Vagina (tissue), 2 donors: ENCODE measurements at regions not wholly inside any gene's neighbourhood (a gene's known extent, or its start where the extent isn't known, plus 50 kb on each side); places are given as distances from the start of the nearest gene placed in this dataset.

Experiments
- DNase-seq, 2 donors: peaks; one replicate each; pipeline ENCODE4 v3.0.0-alpha.2; 2017; ENCODE audit errors: extremely low spot score in 2 of 2
- H3K27ac ChIP-seq: fragments of 200-600 bp; sonication (generic); one replicate; pipeline ENCODE4 v1.5.1; 2019
- H3K27me3 ChIP-seq: fragments of 200-600 bp; sonication (generic); one replicate; pipeline ENCODE4 v1.5.1; 2019
- H3K36me3 ChIP-seq, 2 donors: fragments of 200-600 bp; sonication (generic); one replicate each; pipeline ENCODE4 v1.5.1; 2017 to 2019
- H3K4me1 ChIP-seq: fragments of 200-600 bp; sonication (generic); one replicate; pipeline ENCODE4 v1.5.1; 2019
- H3K4me3 ChIP-seq, 2 donors: fragments of 200-600 bp; sonication (generic); 1 replicate in 1 of 2; 2 replicates in 1 of 2; pipeline ENCODE4 v1.5.1; 2016 to 2019
- H3K9me3 ChIP-seq: fragments of 200-600 bp; sonication (generic); one replicate; pipeline ENCODE4 v1.5.1; 2019
- CTCF ChIP-seq, 3 experiments: fragments of 450-650 bp in 2 of 3; fragments of 200-600 bp in 1 of 3; sonication (generic) in 1 of 3; IDR thresholded peaks; one replicate each; pipeline ENCODE4 v1.5.1; 2017 to 2019; ENCODE audit warnings: antibody characterized with exemption in 3 of 3, mild to moderate bottlenecking in 2 of 3, moderate library complexity in 2 of 3
- POLR2A ChIP-seq, 2 donors: fragments of 450-650 bp; IDR thresholded peaks; one replicate each; pipeline ENCODE4 v1.6.1; 2017; ENCODE audit warnings: antibody characterized with exemption in 2 of 2, mild to moderate bottlenecking in 2 of 2, moderate library complexity in 2 of 2
- POLR2AphosphoS5 ChIP-seq, 2 donors: sonication (generic); formaldehyde crosslinking; IDR thresholded peaks; one replicate each; pipeline ENCODE4 v1.9.0; 2017; ENCODE audit warnings: antibody characterized with exemption in 2 of 2, mild to moderate bottlenecking in 2 of 2, low read depth in 1 of 2; ENCODE audit not compliant: insufficient read depth in 1 of 2
- intact Hi-C: fragments of 100-400 bp; cut with DNase I; formaldehyde crosslinking; loops from one replicate; pipeline ENCODE4 v1.15.1; 2023

GRCh38 chr1:34631126-34631525 is 123.7 kb upstream of the GJB5 start:
- H3K27ac ChIP-seq: no peak overlapping the region
- no peak overlapping the region for H3K4me3 ChIP-seq
- H3K4me1 ChIP-seq: no peaks in the 10 kb centered on the region
- no peaks in the 10 kb centered on the region for H3K36me3 ChIP-seq
- TF ChIP-seq CTCF (IDR thresholded peaks at IDR 0.05) (no peak), POLR2AphosphoS5 (IDR thresholded peaks at IDR 0.05; ENCODE audit: insufficient read depth in 1 of 2, low read depth in 1 of 2) (no peak), POLR2A (IDR thresholded peaks at IDR 0.05) (no peak)
- no peaks in the 10 kb centered on the region for H3K9me3 ChIP-seq
- intact Hi-C loops: no loop called here
- no peaks in the 10 kb centered on the region for H3K27me3 ChIP-seq
- no peak for DNase-seq

- TF ChIP-seq CTCF (IDR thresholded peaks at IDR 0.05) (no peak), POLR2A (IDR thresholded peaks at IDR 0.05) (no peak), POLR2AphosphoS5 (IDR thresholded peaks at IDR 0.05; ENCODE audit: insufficient read depth in 1 of 2, low read depth in 1 of 2) (no peak)
- no peaks in the 10 kb centered on the region for H3K4me1 ChIP-seq
- intact Hi-C loops: no loop called here
- H3K27ac ChIP-seq: no peak overlapping the region
- no peak overlapping the region for H3K4me3 ChIP-seq
- no peaks in the 10 kb centered on the region for H3K9me3 ChIP-seq
- no peak for DNase-seq
- no peaks in the 10 kb centered on the region for H3K27me3 ChIP-seq
- H3K36me3 ChIP-seq: no peaks in the 10 kb centered on the region
These were observed 115.1 kb upstream of the GJB5 start for GRCh38 chr1:34639701-34640100.

- Histone ChIP-seq H3K4me1 (no peaks in the 10 kb centered on the region), H3K27ac (no peak overlapping the region), H3K4me3 (no peak overlapping the region), H3K27me3 (no peaks in the 10 kb centered on the region), H3K9me3 (no peaks in the 10 kb centered on the region), H3K36me3 (no peaks in the 10 kb centered on the region)
- DNase-seq: no peak
- intact Hi-C loops: no loop called here
- TF ChIP-seq POLR2AphosphoS5 (IDR thresholded peaks at IDR 0.05; ENCODE audit: insufficient read depth in 1 of 2, low read depth in 1 of 2) (no peak), POLR2A (IDR thresholded peaks at IDR 0.05) (no peak), CTCF (IDR thresholded peaks at IDR 0.05) (no peak)
These were observed 114.0 kb upstream of the GJB5 start for GRCh38 chr1:34640654-34641401.

GRCh38 chr1:34642679-34643078 is 112.2 kb upstream of the GJB5 start:
- no peaks in the 10 kb centered on the region for H3K27me3 ChIP-seq
- no peaks in the 10 kb centered on the region for H3K36me3 ChIP-seq
- no peak overlapping the region for H3K4me3 ChIP-seq
- no peak for TF ChIP-seq CTCF (IDR thresholded peaks at IDR 0.05)
- TF ChIP-seq POLR2AphosphoS5 (IDR thresholded peaks at IDR 0.05; ENCODE audit: insufficient read depth in 1 of 2, low read depth in 1 of 2): no peak
- TF ChIP-seq POLR2A (IDR thresholded peaks at IDR 0.05): no peak
- DNase-seq: no peak
- H3K27ac ChIP-seq: no peak overlapping the region
- intact Hi-C loops: no loop called here
- H3K4me1 ChIP-seq: no peaks in the 10 kb centered on the region
- H3K9me3 ChIP-seq: no peaks in the 10 kb centered on the region

- Histone ChIP-seq H3K36me3 (no peaks in the 10 kb centered on the region), H3K27ac (no peak overlapping the region), H3K4me1 (no peaks in the 10 kb centered on the region), H3K4me3 (no peak overlapping the region), H3K27me3 (no peaks in the 10 kb centered on the region), H3K9me3 (no peaks in the 10 kb centered on the region)
- TF ChIP-seq POLR2AphosphoS5 (IDR thresholded peaks at IDR 0.05; ENCODE audit: insufficient read depth in 1 of 2, low read depth in 1 of 2): no peak
- no peak for TF ChIP-seq POLR2A (IDR thresholded peaks at IDR 0.05)
- TF ChIP-seq CTCF (IDR thresholded peaks at IDR 0.05): no peak
- DNase-seq: no peak
- intact Hi-C loops: no loop called here
These were observed 109.6 kb upstream of the GJB5 start for GRCh38 chr1:34645109-34645688.
